ENCODE measurements at regions not wholly inside any gene's neighbourhood (a gene's known extent, or its start where the extent isn't known, plus 50 kb on each side); places are given as distances from the start of the nearest gene placed in this dataset.

DNA sequence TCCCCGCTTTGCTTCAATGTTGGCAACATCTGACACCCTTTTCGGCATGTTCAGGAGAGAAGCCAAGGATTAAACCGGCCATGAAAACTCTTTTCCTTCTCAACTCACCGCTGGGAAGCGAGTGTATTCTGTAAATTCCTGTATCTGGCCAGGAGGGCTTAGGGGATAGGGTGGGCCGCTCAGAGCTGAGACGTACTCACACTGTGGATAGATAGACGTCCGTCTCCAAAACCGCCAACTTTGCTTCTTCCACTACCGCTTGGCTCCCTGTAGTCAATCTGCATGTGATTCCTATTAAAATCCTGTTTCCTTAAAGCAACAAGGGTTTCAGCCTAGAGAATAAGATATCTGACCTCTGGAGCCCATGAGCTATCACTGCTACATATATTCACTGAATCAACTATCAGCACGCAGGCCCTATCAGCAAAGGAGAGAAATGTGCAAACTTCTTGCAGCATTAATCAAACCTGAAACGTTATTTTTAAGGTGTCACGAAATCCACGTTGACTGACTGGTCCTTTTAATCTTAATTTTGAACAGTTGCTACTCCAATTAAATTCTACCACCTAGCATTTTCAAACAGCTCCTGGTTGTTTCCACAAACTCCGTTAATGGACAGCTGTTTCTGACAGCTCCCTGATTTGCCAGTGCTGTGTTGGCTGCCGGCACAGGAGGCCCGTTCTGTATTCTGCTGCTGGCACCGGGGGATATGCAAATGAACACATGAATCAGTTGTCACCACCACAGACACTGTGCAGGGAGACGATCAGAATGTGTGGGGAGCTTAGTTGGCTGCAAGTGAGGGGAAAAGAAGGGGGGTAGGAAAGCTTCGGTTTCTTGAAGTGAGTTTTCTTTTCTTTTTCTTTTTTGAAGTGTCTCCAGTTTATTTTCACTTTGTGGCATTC, 438.9 kb upstream of the ARRDC4 start:
- H3K4me2 ChIP-seq (ENCODE audit: low read depth, low read length, poor library complexity, severe bottlenecking) = no peak overlapping the region
- no peaks in the 10 kb centered on the region for H3K36me3 ChIP-seq (ENCODE audit: insufficient read depth, low read length)
- no peak overlapping the region for H3K27ac ChIP-seq (ENCODE audit: low read length)
- no peak overlapping the region for H2AFZ ChIP-seq (ENCODE audit: low read length)
- H3K4me3 ChIP-seq (ENCODE audit: low read length) = no peak overlapping the region
- no peaks in the 10 kb centered on the region for H3K27me3 ChIP-seq (ENCODE audit: low read length)
- H3K9ac ChIP-seq (ENCODE audit: low read length) = no peak overlapping the region
- H3K79me2 ChIP-seq (ENCODE audit: low read length) = no peaks in the 10 kb centered on the region
- no peaks in the 10 kb centered on the region for H3K9me2 ChIP-seq (replicated peaks; ENCODE audit: insufficient read depth, low read length)
- no peaks in the 10 kb centered on the region; the same call in 1 of the 2 replicates for H3K9me3 ChIP-seq (ENCODE audit: low read length)
- DNase-seq = peak; percentile 41
- H4K20me1 ChIP-seq (ENCODE audit: insufficient read depth, low read depth, low read length) = no peaks in the 10 kb centered on the region
- H3K4me1 ChIP-seq (ENCODE audit: low read length) = peaks cover 6% of the 10 kb centered on the region; the same call in 1 of the 2 replicates

DNA sequence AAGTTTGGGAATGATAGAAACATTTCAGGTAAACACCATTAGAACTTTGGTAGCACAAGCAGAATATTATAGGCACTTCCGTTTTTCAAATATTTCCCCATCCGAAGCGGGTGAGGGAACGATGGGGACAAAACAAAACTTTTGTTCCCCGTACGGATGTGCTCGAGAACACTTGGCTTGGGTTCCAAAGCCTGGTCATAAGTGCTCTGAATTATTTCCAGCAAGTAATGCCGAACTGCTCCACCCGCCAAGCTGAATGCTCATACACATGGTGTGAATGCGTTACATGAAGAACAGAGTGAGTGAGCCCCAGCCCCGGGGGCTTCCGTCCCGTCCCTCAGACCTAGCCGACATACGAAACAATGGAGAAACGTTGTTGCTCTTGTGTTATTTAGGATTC, 438.2 kb upstream of the ARRDC4 start:
- no peaks in the 10 kb centered on the region for H3K27me3 ChIP-seq (ENCODE audit: low read length)
- H3K27ac ChIP-seq (ENCODE audit: low read length) = no peak overlapping the region
- no peak overlapping the region for H2AFZ ChIP-seq (ENCODE audit: low read length)
- H3K79me2 ChIP-seq (ENCODE audit: low read length) = no peaks in the 10 kb centered on the region
- no peaks in the 10 kb centered on the region for H3K9me2 ChIP-seq (replicated peaks; ENCODE audit: insufficient read depth, low read length)
- no peak overlapping the region for H3K9ac ChIP-seq (ENCODE audit: low read length)
- H3K9me3 ChIP-seq (ENCODE audit: low read length) = no peaks in the 10 kb centered on the region; the same call in 1 of the 2 replicates
- no peak overlapping the region for H3K4me3 ChIP-seq (ENCODE audit: low read length)
- H3K36me3 ChIP-seq (ENCODE audit: insufficient read depth, low read length) = no peaks in the 10 kb centered on the region
- no peak overlapping the region for H3K4me2 ChIP-seq (ENCODE audit: low read depth, low read length, poor library complexity, severe bottlenecking)
- H3K4me1 ChIP-seq (ENCODE audit: low read length) = peaks cover 6% of the 10 kb centered on the region; the same call in 1 of the 2 replicates
- no peaks in the 10 kb centered on the region for H4K20me1 ChIP-seq (ENCODE audit: insufficient read depth, low read depth, low read length)
- no peak for DNase-seq

- Histone ChIP-seq H3K4me2 (ENCODE audit: low read depth, low read length, poor library complexity, severe bottlenecking) (no peak overlapping the region), H3K9ac (ENCODE audit: low read length) (no peak overlapping the region), H3K4me1 (ENCODE audit: low read length) (peaks cover 6% of the 10 kb centered on the region; the same call in 1 of the 2 replicates), H3K9me2 (replicated peaks; ENCODE audit: insufficient read depth, low read length) (no peaks in the 10 kb centered on the region), H3K27me3 (ENCODE audit: low read length) (no peaks in the 10 kb centered on the region), H3K4me3 (ENCODE audit: low read length) (no peak overlapping the region), H3K9me3 (ENCODE audit: low read length) (peaks cover 10% of the 10 kb centered on the region), H4K20me1 (ENCODE audit: insufficient read depth, low read depth, low read length) (no peaks in the 10 kb centered on the region), H3K36me3 (ENCODE audit: insufficient read depth, low read length) (no peaks in the 10 kb centered on the region), H3K79me2 (ENCODE audit: low read length) (no peaks in the 10 kb centered on the region), H2AFZ (ENCODE audit: low read length) (no peak overlapping the region), H3K27ac (ENCODE audit: low read length) (no peak overlapping the region)
- DNase-seq = no peak
Observed at GRCh38 chr15:97525809-97526208, 434.7 kb upstream of the ARRDC4 start.

DNA sequence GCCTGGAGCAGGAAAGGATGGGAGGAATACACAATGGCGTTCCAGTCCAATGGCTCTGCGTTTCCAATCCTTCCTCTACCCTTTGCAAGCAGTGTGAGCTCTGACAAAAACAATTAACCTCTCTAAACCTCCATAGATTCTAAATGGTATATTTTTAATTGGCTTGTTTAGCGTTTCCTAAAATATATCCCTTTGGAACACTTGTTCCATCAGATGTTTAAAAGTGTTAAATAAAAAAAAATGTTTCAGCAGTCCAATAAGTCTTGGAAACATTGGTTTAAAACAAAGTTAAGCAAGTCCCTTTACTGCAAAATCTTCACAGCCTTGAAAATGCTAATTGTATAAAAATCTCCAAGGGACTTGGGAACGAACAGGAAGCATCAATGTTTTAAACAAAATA, 432.3 kb upstream of the ARRDC4 start:
- Histone ChIP-seq H3K9ac (ENCODE audit: low read length) (no peak overlapping the region), H3K27me3 (ENCODE audit: low read length) (no peaks in the 10 kb centered on the region), H2AFZ (ENCODE audit: low read length) (no peak overlapping the region), H4K20me1 (ENCODE audit: insufficient read depth, low read depth, low read length) (no peaks in the 10 kb centered on the region), H3K9me2 (replicated peaks; ENCODE audit: insufficient read depth, low read length) (no peaks in the 10 kb centered on the region), H3K79me2 (ENCODE audit: low read length) (no peaks in the 10 kb centered on the region), H3K4me2 (ENCODE audit: low read depth, low read length, poor library complexity, severe bottlenecking) (no peak overlapping the region), H3K27ac (ENCODE audit: low read length) (no peak overlapping the region), H3K4me1 (ENCODE audit: low read length) (no peaks in the 10 kb centered on the region), H3K4me3 (ENCODE audit: low read length) (no peak overlapping the region), H3K9me3 (ENCODE audit: low read length) (peaks cover 24% of the 10 kb centered on the region), H3K36me3 (ENCODE audit: insufficient read depth, low read length) (no peaks in the 10 kb centered on the region)
- DNase-seq = no peak

DNA sequence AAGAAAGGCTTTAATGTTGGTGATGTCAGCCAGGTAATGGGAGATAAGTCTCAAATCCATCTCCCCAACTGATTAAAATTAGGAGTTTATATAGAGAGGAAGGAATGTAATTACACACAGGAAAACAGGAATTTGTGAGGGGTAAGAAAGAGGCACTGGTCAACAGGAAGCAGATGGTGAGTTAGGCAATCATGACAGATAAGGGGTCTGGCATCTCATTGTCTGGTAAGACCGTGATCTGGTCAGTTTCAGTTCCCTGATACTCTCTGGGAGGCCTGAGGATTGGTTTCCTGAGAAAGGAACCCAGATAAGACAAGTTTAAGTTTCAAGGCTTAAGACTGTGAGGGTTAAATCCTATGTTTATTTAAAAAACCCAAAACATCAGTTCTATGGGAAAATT, 414.7 kb upstream of the ARRDC4 start:
- no peak for DNase-seq
- no peak overlapping the region for H2AFZ ChIP-seq (ENCODE audit: low read length)
- H3K9me3 ChIP-seq (ENCODE audit: low read length) = peaks cover 40% of the 10 kb centered on the region
- H3K27ac ChIP-seq (ENCODE audit: low read length) = no peak overlapping the region
- H3K79me2 ChIP-seq (ENCODE audit: low read length) = no peaks in the 10 kb centered on the region
- no peaks in the 10 kb centered on the region for H3K27me3 ChIP-seq (ENCODE audit: low read length)
- no peak overlapping the region for H3K4me2 ChIP-seq (ENCODE audit: low read depth, low read length, poor library complexity, severe bottlenecking)
- no peaks in the 10 kb centered on the region for H4K20me1 ChIP-seq (ENCODE audit: insufficient read depth, low read depth, low read length)
- no peaks in the 10 kb centered on the region for H3K36me3 ChIP-seq (ENCODE audit: insufficient read depth, low read length)
- no peaks in the 10 kb centered on the region for H3K4me1 ChIP-seq (ENCODE audit: low read length)
- H3K9ac ChIP-seq (ENCODE audit: low read length) = no peak overlapping the region
- no peak overlapping the region for H3K4me3 ChIP-seq (ENCODE audit: low read length)
- no peaks in the 10 kb centered on the region for H3K9me2 ChIP-seq (replicated peaks; ENCODE audit: insufficient read depth, low read length)

- H3K4me2 ChIP-seq (ENCODE audit: low read depth, low read length, poor library complexity, severe bottlenecking) = no peak overlapping the region
- no peaks in the 10 kb centered on the region for H4K20me1 ChIP-seq (ENCODE audit: insufficient read depth, low read depth, low read length)
- no peaks in the 10 kb centered on the region for H3K27me3 ChIP-seq (ENCODE audit: low read length)
- no peak overlapping the region for H3K4me3 ChIP-seq (ENCODE audit: low read length)
- no peaks in the 10 kb centered on the region for H3K9me2 ChIP-seq (replicated peaks; ENCODE audit: insufficient read depth, low read length)
- H3K27ac ChIP-seq (ENCODE audit: low read length) = no peak overlapping the region
- peaks cover 41% of the 10 kb centered on the region for H3K9me3 ChIP-seq (ENCODE audit: low read length)
- no peaks in the 10 kb centered on the region for H3K4me1 ChIP-seq (ENCODE audit: low read length)
- no peak overlapping the region for H3K9ac ChIP-seq (ENCODE audit: low read length)
- no peak for DNase-seq
- H3K79me2 ChIP-seq (ENCODE audit: low read length) = no peaks in the 10 kb centered on the region
- H2AFZ ChIP-seq (ENCODE audit: low read length) = no peak overlapping the region
- H3K36me3 ChIP-seq (ENCODE audit: insufficient read depth, low read length) = no peaks in the 10 kb centered on the region
Observed at GRCh38 chr15:97547381-97547780, 413.1 kb upstream of the ARRDC4 start.

- no peaks in the 10 kb centered on the region for H3K36me3 ChIP-seq (ENCODE audit: insufficient read depth, low read length)
- H3K4me3 ChIP-seq (ENCODE audit: low read length) = no peak overlapping the region
Observed at GRCh38 chr15:97561529-97561928, 399.0 kb upstream of the ARRDC4 start.

GRCh38 chr15:97563516-97563915, 397.0 kb upstream of the ARRDC4 start:
- no peak for DNase-seq
- Histone ChIP-seq H3K9me3 (ENCODE audit: low read length) (peaks cover 29% of the 10 kb centered on the region), H3K79me2 (ENCODE audit: low read length) (no peaks in the 10 kb centered on the region), H3K36me3 (ENCODE audit: insufficient read depth, low read length) (no peaks in the 10 kb centered on the region), H3K9me2 (replicated peaks; ENCODE audit: insufficient read depth, low read length) (no peaks in the 10 kb centered on the region), H4K20me1 (ENCODE audit: insufficient read depth, low read depth, low read length) (no peaks in the 10 kb centered on the region), H3K9ac (ENCODE audit: low read length) (no peak overlapping the region), H3K4me2 (ENCODE audit: low read depth, low read length, poor library complexity, severe bottlenecking) (no peak overlapping the region), H3K27me3 (ENCODE audit: low read length) (no peaks in the 10 kb centered on the region), H3K4me1 (ENCODE audit: low read length) (no peaks in the 10 kb centered on the region), H3K4me3 (ENCODE audit: low read length) (no peak overlapping the region), H2AFZ (ENCODE audit: low read length) (no peak overlapping the region), H3K27ac (ENCODE audit: low read length) (no peak overlapping the region)

More at GRCh38 chr15:97561529-97561928, 399.0 kb upstream of the ARRDC4 start:
- Histone ChIP-seq H3K9me2 (replicated peaks; ENCODE audit: insufficient read depth, low read length) (no peaks in the 10 kb centered on the region), H3K9ac (ENCODE audit: low read length) (no peak overlapping the region), H4K20me1 (ENCODE audit: insufficient read depth, low read depth, low read length) (no peaks in the 10 kb centered on the region), H3K9me3 (ENCODE audit: low read length) (peaks cover 28% of the 10 kb centered on the region), H2AFZ (ENCODE audit: low read length) (no peak overlapping the region), H3K27me3 (ENCODE audit: low read length) (no peaks in the 10 kb centered on the region), H3K4me1 (ENCODE audit: low read length) (no peaks in the 10 kb centered on the region), H3K79me2 (ENCODE audit: low read length) (no peaks in the 10 kb centered on the region), H3K4me2 (ENCODE audit: low read depth, low read length, poor library complexity, severe bottlenecking) (no peak overlapping the region), H3K27ac (ENCODE audit: low read length) (no peak overlapping the region)
- DNase-seq = no peak

Data from Karpas-422 (cell line).